ENCODE measurements at regions not wholly inside any gene's neighbourhood (a gene's known extent, or its start where the extent isn't known, plus 50 kb on each side); places are given as distances from the start of the nearest gene placed in this dataset.
A peak's percentile ranks its signal among the peaks of the same experiment; 100 is the strongest.
"Not testable (repeated sequence)": the region's sequence is repeated elsewhere in the genome, so short reads cannot be mapped to it uniquely, and the experiment has no call there.

- Histone ChIP-seq H3K27ac (no peak overlapping the region), H3K4me3 (no peak overlapping the region), H3K27me3 (no peaks in the 10 kb centered on the region), H3K4me1 (no peaks in the 10 kb centered on the region), H3K36me3 (no peaks in the 10 kb centered on the region), H3K9me3 (replicated peaks) (no peaks in the 10 kb centered on the region; the same call in 1 of the 2 replicates)
- DNase-seq: no peak
Observed at GRCh38 chr2:38473333-38474005, 96.4 kb upstream of the ATL2 start.

- H3K27me3 ChIP-seq: no peaks in the 10 kb centered on the region
- no peak for DNase-seq
- H3K4me1 ChIP-seq: no peaks in the 10 kb centered on the region
- H3K4me3 ChIP-seq: no peak overlapping the region
- H3K27ac ChIP-seq: no peak overlapping the region
- H3K9me3 ChIP-seq (replicated peaks): no peaks in the 10 kb centered on the region
- H3K36me3 ChIP-seq: no peaks in the 10 kb centered on the region
Observed at GRCh38 chr2:38470115-38470514, 93.0 kb upstream of the ATL2 start.

- Histone ChIP-seq H3K4me3 (no peak overlapping the region), H3K4me1 (no peaks in the 10 kb centered on the region), H3K27ac (no peak overlapping the region), H3K36me3 (no peaks in the 10 kb centered on the region), H3K27me3 (no peaks in the 10 kb centered on the region), H3K9me3 (replicated peaks) (no peaks in the 10 kb centered on the region)
- DNase-seq: no peak
Observed at GRCh38 chr2:38467768-38468455, 90.8 kb upstream of the ATL2 start.

GRCh38 chr2:38466876-38467767 is 90.0 kb upstream of the ATL2 start:
- Histone ChIP-seq H3K9me3 (replicated peaks) (no peaks in the 10 kb centered on the region), H3K4me3 (no peak overlapping the region), H3K27ac (no peak overlapping the region), H3K27me3 (no peaks in the 10 kb centered on the region), H3K4me1 (peaks cover 5% of the 10 kb centered on the region), H3K36me3 (no peaks in the 10 kb centered on the region)
- no peak for DNase-seq

GRCh38 chr2:38466409-38466808 is 89.3 kb upstream of the ATL2 start:
- no peak for DNase-seq
- H3K4me1 ChIP-seq: peaks cover 7% of the 10 kb centered on the region

GRCh38 chr2:38465789-38466127 is 88.7 kb upstream of the ATL2 start:
- Histone ChIP-seq H3K27ac (no peak overlapping the region), H3K4me3 (no peak overlapping the region), H3K27me3 (no peaks in the 10 kb centered on the region), H3K9me3 (replicated peaks) (no peaks in the 10 kb centered on the region), H3K36me3 (no peaks in the 10 kb centered on the region), H3K4me1 (peaks cover 7% of the 10 kb centered on the region)
- DNase-seq: peak; percentile 57 to 75

More at GRCh38 chr2:38466409-38466808, 89.3 kb upstream of the ATL2 start:
- Histone ChIP-seq H3K36me3 (no peaks in the 10 kb centered on the region), H3K9me3 (replicated peaks) (no peaks in the 10 kb centered on the region), H3K27me3 (no peaks in the 10 kb centered on the region), H3K4me3 (no peak overlapping the region), H3K27ac (no peak overlapping the region)

- Histone ChIP-seq H3K4me1 (peaks cover 7% of the 10 kb centered on the region), H3K4me3 (no peak overlapping the region), H3K9me3 (replicated peaks) (no peaks in the 10 kb centered on the region), H3K36me3 (no peaks in the 10 kb centered on the region), H3K27ac (no peak overlapping the region), H3K27me3 (no peaks in the 10 kb centered on the region)
- no peak for DNase-seq
Observed at GRCh38 chr2:38464971-38465788, 88.1 kb upstream of the ATL2 start.

- no peaks in the 10 kb centered on the region for H3K27me3 ChIP-seq
- H3K4me1 ChIP-seq: peaks cover 7% of the 10 kb centered on the region
- H3K4me3 ChIP-seq: no peak overlapping the region
- H3K9me3 ChIP-seq (replicated peaks): no peaks in the 10 kb centered on the region
- H3K27ac ChIP-seq: no peak overlapping the region
- no peaks in the 10 kb centered on the region for H3K36me3 ChIP-seq
- DNase-seq: no peak
Observed at GRCh38 chr2:38463752-38464151, 86.7 kb upstream of the ATL2 start.

GRCh38 chr2:38462121-38462661 is 85.1 kb upstream of the ATL2 start:
- Histone ChIP-seq H3K27ac (no peak overlapping the region), H3K4me3 (no peak overlapping the region), H3K36me3 (no peaks in the 10 kb centered on the region), H3K27me3 (no peaks in the 10 kb centered on the region), H3K9me3 (replicated peaks) (no peaks in the 10 kb centered on the region), H3K4me1 (peaks cover 7% of the 10 kb centered on the region)
- DNase-seq: peak; percentile 88 to 94

- DNase-seq: no peak
- no peak overlapping the region for H3K4me3 ChIP-seq
- no peaks in the 10 kb centered on the region for H3K9me3 ChIP-seq (replicated peaks)
- H3K27ac ChIP-seq: no peak overlapping the region
- H3K36me3 ChIP-seq: no peaks in the 10 kb centered on the region
- peaks cover 7% of the 10 kb centered on the region for H3K4me1 ChIP-seq
- no peaks in the 10 kb centered on the region for H3K27me3 ChIP-seq
Observed at GRCh38 chr2:38461470-38461869, 84.4 kb upstream of the ATL2 start.

GRCh38 chr2:38460313-38460712 is 83.2 kb upstream of the ATL2 start:
- DNase-seq: no peak

GRCh38 chr2:38454081-38454480 is 77.0 kb upstream of the ATL2 start:
- Histone ChIP-seq H3K4me1 (no peaks in the 10 kb centered on the region), H3K4me3 (no peak overlapping the region), H3K27ac (no peak overlapping the region), H3K9me3 (replicated peaks) (peaks cover 3% of the 10 kb centered on the region), H3K36me3 (no peaks in the 10 kb centered on the region), H3K27me3 (no peaks in the 10 kb centered on the region)
- no peak for DNase-seq

More at GRCh38 chr2:38460313-38460712, 83.2 kb upstream of the ATL2 start:
- Histone ChIP-seq H3K36me3 (no peaks in the 10 kb centered on the region), H3K9me3 (replicated peaks) (no peaks in the 10 kb centered on the region), H3K27me3 (no peaks in the 10 kb centered on the region), H3K4me1 (peaks cover 7% of the 10 kb centered on the region), H3K4me3 (no peak overlapping the region), H3K27ac (no peak overlapping the region)

- not testable (repeated sequence) for H3K4me1 ChIP-seq; H3K27me3 ChIP-seq; H3K27ac ChIP-seq; H3K36me3 ChIP-seq; H3K4me3 ChIP-seq; DNase-seq; H3K9me3 ChIP-seq (replicated peaks)
Observed at GRCh38 chr2:38451778-38452177, 74.7 kb upstream of the ATL2 start.

- H3K4me3 ChIP-seq: no peak overlapping the region
- no peaks in the 10 kb centered on the region for H3K36me3 ChIP-seq
- peaks cover 3% of the 10 kb centered on the region for H3K9me3 ChIP-seq (replicated peaks)
- no peak overlapping the region for H3K27ac ChIP-seq
- H3K27me3 ChIP-seq: no peaks in the 10 kb centered on the region
- H3K4me1 ChIP-seq: no peaks in the 10 kb centered on the region
- DNase-seq: no peak
Observed at GRCh38 chr2:38450509-38450908, 73.4 kb upstream of the ATL2 start.
